ELR (cell line): ENCODE measurements at regions not wholly inside any gene's neighbourhood (a gene's known extent, or its start where the extent isn't known, plus 50 kb on each side); places are given as distances from the start of the nearest gene placed in this dataset.
A peak's percentile ranks its signal among the peaks of the same experiment; 100 is the strongest.

Experiments
- DNase-seq: peaks from one replicate; pipeline ENCODE4 v3.0.0-alpha.2; 2015; ENCODE audit warnings: low read depth

GRCh38 chr5:105587963-105588662 lies 2025.5 kb upstream of the NUDT12 start:
- peak; percentile 29 for DNase-seq

- no peak for DNase-seq
Observed at GRCh38 chr5:105581988-105582690, 2019.5 kb upstream of the NUDT12 start.

GRCh38 chr5:105573575-105573974 lies 2011.0 kb upstream of the NUDT12 start:
- peak; percentile 13 for DNase-seq

GRCh38 chr5:105565531-105565930 lies 2002.9 kb upstream of the NUDT12 start:
- DNase-seq, result no peak

- DNase-seq, result no peak
Observed at GRCh38 chr5:105563842-105564241, 2001.3 kb upstream of the NUDT12 start.

- DNase-seq, result no peak
Observed at GRCh38 chr5:105554568-105555169, 1992.1 kb upstream of the NUDT12 start.

GRCh38 chr5:105544300-105544699 lies 1981.7 kb upstream of the NUDT12 start:
- DNase-seq, result no peak

GRCh38 chr5:105536675-105537074 lies 1974.1 kb upstream of the NUDT12 start:
- no peak for DNase-seq

GRCh38 chr5:105530716-105531261 lies 1968.2 kb upstream of the NUDT12 start:
- no peak for DNase-seq

GRCh38 chr5:105529851-105530250 lies 1967.3 kb upstream of the NUDT12 start:
- no peak for DNase-seq

- peak; percentile 60 for DNase-seq
Observed at GRCh38 chr5:105508519-105508918, 1945.9 kb upstream of the NUDT12 start.

- peak; percentile 32 for DNase-seq
Observed at GRCh38 chr5:105506692-105507277, 1944.2 kb upstream of the NUDT12 start.

- DNase-seq, result peak; percentile 33
Observed at GRCh38 chr5:105503950-105504349, 1941.4 kb upstream of the NUDT12 start.

- no peak for DNase-seq
Observed at GRCh38 chr5:105501315-105501714, 1938.7 kb upstream of the NUDT12 start.

GRCh38 chr5:105475401-105475800 lies 1912.8 kb upstream of the NUDT12 start:
- DNase-seq, result no peak

GRCh38 chr5:105462377-105462776 lies 1899.8 kb upstream of the NUDT12 start:
- DNase-seq, result no peak

GRCh38 chr5:105460721-105461120 lies 1898.1 kb upstream of the NUDT12 start:
- DNase-seq, result no peak

- no peak for DNase-seq
Observed at GRCh38 chr5:105453216-105453807, 1890.7 kb upstream of the NUDT12 start.

- no peak for DNase-seq
Observed at GRCh38 chr5:105448271-105448670, 1885.7 kb upstream of the NUDT12 start.

GRCh38 chr5:105430516-105430915 lies 1867.9 kb upstream of the NUDT12 start:
- DNase-seq, result no peak

GRCh38 chr5:105428451-105429380 lies 1866.1 kb upstream of the NUDT12 start:
- DNase-seq, result peak; percentile 27
